CD4-positive, alpha-beta T cell treated with Interferon gamma for 1 hour (primary cell): ENCODE measurements at regions not wholly inside any gene's neighbourhood (a gene's known extent, or its start where the extent isn't known, plus 50 kb on each side); places are given as distances from the start of the nearest gene placed in this dataset.
A peak's percentile ranks its signal among the peaks of the same experiment; 100 is the strongest.

Source experiments
- DNase-seq: peaks from one replicate; pipeline ENCODE4 v3.0.0-alpha.2; 2020

- no peak for DNase-seq
These were observed 144.0 kb upstream of the VRK2 start for GRCh38 chr2:57902578-57902977.

- DNase-seq: no peak
These were observed 140.4 kb upstream of the VRK2 start for GRCh38 chr2:57906152-57906732.

GRCh38 chr2:57907411-57907810 is 139.2 kb upstream of the VRK2 start:
- DNase-seq: no peak

- peak; percentile 9 for DNase-seq
These were observed 137.9 kb upstream of the VRK2 start for GRCh38 chr2:57908736-57909161.

GRCh38 chr2:57918126-57918525 is 128.5 kb upstream of the VRK2 start:
- DNase-seq: no peak

- no peak for DNase-seq
These were observed 126.2 kb upstream of the VRK2 start for GRCh38 chr2:57920342-57920939.

GRCh38 chr2:57934659-57935058 is 111.9 kb upstream of the VRK2 start:
- DNase-seq: no peak

GRCh38 chr2:57936216-57936615 is 110.4 kb upstream of the VRK2 start:
- DNase-seq: no peak

GRCh38 chr2:57937456-57937855 is 109.2 kb upstream of the VRK2 start:
- no peak for DNase-seq

- DNase-seq: no peak
These were observed 104.8 kb upstream of the VRK2 start for GRCh38 chr2:57941816-57942215.

GRCh38 chr2:57943315-57943714 is 103.3 kb upstream of the VRK2 start:
- DNase-seq: no peak

GRCh38 chr2:57947398-57947797 is 99.2 kb upstream of the VRK2 start:
- DNase-seq: no peak

GRCh38 chr2:57954020-57954419 is 92.6 kb upstream of the VRK2 start:
- DNase-seq: no peak

- DNase-seq: no peak
These were observed 89.4 kb upstream of the VRK2 start for GRCh38 chr2:57957238-57957637.

- DNase-seq: no peak
These were observed 87.2 kb upstream of the VRK2 start for GRCh38 chr2:57959390-57959789.

- DNase-seq: no peak
These were observed 83.7 kb upstream of the VRK2 start for GRCh38 chr2:57962861-57963260.

GRCh38 chr2:57965219-57965618 is 81.4 kb upstream of the VRK2 start:
- no peak for DNase-seq

- DNase-seq: no peak
These were observed 80.6 kb upstream of the VRK2 start for GRCh38 chr2:57965961-57966360.

- no peak for DNase-seq
These were observed 72.9 kb upstream of the VRK2 start for GRCh38 chr2:57973621-57974186.

- no peak for DNase-seq
These were observed 67.4 kb upstream of the VRK2 start for GRCh38 chr2:57979158-57979557.

GRCh38 chr2:57981083-57981768 is 65.4 kb upstream of the VRK2 start:
- no peak for DNase-seq

- no peak for DNase-seq
These were observed 58.6 kb upstream of the VRK2 start for GRCh38 chr2:57987835-57988573.

- DNase-seq: no peak
These were observed 56.4 kb upstream of the VRK2 start for GRCh38 chr2:57990118-57990725.
